NCI-H748 (cell line): ENCODE measurements at regions not wholly inside any gene's neighbourhood (a gene's known extent, or its start where the extent isn't known, plus 50 kb on each side); places are given as distances from the start of the nearest gene placed in this dataset.

ENCODE experiments used
- DNase-seq: peaks from one replicate; lab custom pipeline; 2025; ENCODE audit not compliant: unreplicated experiment; lab: John Stamatoyannopoulos, UW

DNA sequence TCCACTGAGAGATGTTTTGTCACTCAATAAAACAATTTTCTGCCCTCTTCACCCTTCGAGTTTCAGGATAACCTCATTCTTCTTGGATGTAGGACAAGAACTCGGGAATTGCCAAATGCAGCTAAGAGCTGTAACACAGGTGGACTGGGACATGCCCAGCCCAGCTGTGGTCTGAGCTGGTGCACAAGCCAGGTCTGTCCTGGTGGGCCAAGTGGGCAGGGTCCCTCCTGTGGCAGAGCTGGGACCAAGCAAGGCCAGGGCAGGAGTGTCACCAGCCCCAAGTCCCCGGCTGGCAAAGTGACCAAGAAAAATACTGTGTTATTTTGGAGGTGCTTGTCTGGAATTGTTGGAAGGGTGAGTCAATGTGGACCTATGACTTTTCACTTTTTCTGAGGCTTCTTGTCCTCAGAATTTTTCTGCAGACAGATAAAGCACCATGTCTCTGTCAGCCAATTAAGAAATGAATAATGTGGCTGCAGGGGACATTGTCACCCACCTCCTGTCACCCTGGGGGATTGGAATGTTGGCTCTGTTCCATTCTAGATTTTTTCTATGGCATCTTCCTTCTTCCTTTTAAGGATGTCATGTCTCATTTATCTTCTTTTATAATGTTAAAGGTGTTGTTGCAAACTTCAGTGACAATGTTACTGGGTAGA lies 645.2 kb upstream of the EPHA6 start:
- DNase-seq = no peak

DNA sequence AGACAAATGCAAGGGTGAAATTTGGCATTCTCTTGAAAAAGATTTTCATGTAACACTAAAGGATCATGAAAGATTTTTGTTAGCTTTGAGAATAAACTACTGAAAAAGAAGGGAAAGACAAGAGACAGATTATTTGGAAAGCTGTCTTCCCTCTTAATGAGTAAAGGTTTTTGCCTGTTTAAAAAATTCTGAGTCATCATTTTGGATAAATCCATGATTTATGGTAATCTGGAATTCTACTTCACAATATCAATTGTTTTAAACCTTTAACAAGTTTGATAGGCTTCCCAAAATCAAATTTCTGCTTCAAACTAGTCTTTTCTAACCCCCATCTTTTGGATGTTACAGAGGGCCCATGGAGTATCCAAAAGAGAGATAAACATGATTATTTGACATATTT lies 641.5 kb upstream of the EPHA6 start:
- DNase-seq = no peak

DNA sequence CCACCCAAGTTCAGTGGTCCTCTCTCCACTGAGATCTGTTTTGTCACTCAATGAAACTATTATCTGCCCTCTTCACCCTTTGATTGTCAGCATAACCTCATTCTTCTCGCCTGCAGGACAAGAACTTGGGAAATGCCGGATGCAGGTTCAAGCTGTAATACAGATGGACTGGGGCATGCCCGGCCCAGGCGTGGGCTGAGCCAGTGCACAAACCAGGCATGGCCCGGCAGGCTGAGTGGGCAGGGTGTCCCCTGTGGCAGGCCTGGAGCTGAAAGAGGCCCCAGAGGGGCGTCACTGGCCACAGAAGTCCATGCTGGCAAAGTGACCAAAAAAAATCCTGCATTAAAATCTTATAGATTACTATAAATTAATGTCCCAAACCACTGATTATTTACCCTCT lies 638.9 kb upstream of the EPHA6 start:
- DNase-seq = no peak

DNA sequence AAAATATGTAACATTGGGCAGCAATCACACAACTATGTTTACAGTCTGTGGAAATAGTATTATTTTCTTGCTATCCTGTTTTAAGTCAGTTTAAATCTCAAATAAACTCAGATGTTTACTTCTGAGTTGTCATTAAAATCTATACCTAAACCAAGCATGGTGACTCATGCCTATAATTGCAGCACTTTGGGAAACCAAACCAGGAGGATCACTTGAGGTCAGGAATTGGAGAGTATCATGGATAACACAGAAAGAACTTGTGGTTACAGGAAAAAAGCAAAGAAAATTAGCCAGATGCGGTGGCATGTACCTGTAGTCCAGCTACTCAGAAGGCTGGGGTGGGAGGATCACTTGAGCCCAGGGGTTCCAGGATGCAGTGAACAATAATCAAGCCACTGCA lies 631.6 kb upstream of the EPHA6 start:
- no peak for DNase-seq

DNA sequence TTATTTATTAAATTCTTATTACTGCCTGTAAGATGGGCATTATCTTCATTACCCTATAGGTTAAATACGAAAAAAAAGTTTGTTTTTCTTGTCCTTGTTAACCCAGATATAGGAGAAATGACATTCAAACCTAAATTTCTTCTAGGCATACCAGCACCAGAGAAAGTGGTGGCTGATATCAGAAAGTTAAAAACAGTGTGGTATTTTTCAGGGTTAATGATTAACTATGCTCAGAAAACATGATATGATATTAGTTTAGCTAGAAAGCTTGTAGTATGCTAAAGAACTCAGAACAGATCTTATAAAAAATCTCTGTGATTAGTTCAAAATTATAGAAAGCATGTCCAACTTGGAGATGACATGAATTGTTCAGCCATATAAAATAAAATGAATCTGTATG lies 630.5 kb upstream of the EPHA6 start:
- DNase-seq = no peak

DNA sequence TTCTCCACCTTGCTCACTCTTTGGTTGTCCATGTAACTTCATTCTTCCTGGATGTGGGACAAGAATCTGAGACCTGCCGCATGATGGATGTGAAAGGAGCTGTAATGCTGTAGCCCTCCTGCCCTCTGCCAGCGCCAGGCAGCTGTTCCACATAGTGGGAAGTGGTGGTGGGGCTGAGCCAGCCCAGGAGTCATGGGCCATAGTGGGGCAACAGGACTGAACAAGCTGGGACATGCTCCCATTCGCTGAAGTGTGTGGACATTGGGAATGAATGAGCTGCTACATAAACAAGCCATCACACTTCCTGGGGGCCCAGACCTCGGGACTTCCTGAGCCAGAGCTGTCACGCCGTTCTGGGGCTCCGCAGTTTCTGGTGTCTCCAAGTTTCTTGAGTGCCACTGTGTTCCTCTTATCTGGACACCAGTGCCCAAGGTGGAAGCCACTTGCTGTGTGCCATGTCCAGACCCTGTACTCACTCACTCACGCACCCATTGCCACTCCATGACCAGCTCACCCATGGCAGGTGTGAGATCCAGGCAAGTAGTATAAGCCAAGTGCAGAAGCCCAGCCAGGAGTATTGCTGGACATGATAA lies 624.3 kb upstream of the EPHA6 start:
- DNase-seq = no peak

DNA sequence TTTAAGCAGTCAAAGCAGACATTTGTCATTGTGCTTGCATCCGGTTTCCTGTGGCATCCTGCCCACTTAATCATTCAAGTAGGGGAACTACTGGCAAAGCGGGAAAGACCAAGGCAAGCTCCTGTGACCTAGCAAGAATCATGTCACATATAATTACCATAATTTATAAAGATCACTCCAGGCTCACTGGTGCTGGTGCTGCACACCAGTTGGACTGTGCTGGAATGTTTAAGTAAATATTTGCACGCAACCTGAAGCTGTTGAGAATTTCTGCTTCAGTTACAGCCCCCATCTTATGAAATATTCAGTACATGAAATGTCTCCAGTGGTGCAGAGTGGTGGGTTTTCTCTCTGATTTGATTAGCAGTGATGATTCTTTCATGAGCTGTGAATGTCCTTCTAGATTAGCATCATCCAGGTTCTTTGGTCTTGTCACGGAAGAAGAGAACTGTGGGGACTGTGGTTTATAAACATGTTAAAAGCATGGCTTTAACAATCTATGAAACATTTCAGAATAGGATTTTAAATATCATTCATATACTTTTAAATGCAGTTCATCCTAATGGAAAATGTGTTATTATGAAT lies 621.3 kb upstream of the EPHA6 start:
- peak; percentile 55 for DNase-seq

DNA sequence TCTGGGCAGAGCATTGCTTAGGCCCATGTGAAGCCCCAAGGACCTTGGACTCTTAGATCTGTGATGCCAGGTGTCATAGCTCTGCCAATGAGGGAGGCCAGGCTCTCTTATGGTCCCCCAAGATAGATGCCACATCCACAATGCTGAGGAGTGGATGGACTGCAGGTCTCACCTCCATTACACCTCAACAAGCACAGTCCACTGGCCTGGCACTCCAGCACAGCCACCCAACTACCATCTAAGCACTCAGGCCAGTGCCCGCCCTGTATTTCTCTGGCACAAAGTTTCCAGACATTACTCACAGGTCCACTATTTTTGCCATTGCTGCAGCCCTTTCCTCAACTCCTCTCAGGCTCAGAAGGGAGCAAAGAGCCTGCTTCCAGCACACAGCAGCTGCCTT lies 613.5 kb upstream of the EPHA6 start:
- DNase-seq = no peak

DNA sequence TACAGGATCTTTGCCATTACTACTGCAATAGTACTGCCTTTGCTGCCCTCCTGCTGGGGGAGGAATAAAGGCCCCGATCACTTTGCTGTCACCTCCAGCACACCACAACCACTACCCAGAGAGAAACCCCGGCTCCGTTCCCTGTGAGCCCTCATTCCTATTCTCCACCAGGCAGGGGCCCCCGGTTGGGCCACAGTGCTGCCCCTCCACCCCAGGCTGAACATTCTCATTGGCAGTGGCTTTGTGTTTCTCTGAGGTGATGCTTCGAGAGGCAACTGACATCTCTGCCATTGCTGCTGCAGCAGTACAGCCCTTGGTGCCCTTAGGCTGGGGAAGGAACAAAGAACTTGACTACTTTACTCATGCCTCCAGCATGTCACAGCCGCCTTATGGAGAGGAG lies 612.9 kb upstream of the EPHA6 start:
- DNase-seq = no peak

DNA sequence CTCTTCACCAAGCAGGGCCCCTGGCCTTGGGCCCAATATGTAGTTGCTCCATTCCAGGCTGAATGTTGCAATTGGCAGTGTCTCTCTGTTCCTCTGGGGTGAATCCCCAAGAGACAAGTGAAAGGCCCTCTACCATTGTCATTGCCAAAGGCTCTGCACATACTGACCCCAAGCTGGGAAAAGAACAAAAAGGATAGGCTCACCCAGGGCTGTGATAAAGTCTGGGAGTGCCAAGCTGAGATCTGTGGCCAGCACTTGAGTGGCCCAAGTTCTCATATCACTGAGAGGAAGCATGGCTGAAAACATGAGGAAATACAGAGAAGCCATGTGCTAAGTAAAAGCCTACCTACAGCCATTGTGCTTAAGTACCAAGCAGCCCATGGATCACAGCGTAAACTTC lies 612.2 kb upstream of the EPHA6 start:
- DNase-seq = no peak

DNA sequence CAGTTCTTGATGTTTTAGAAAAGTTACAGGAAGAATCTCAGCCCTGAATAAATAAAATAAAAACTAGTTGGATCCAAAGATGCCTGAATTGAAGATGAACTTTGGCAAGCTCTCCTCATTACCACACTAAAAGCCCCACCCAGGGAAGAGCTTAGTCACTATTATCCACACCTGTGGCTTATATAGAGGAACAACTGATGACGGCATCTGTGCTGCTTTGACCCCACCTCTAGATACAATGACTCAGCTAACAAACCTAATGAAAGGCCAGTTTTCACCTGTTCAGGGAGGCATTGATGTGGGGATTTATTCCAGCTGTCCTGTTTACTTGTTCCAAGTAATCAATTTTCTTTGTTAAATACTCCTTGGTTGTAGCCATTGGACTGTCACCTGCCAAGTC lies 604.7 kb upstream of the EPHA6 start:
- DNase-seq = peak; percentile 78

DNA sequence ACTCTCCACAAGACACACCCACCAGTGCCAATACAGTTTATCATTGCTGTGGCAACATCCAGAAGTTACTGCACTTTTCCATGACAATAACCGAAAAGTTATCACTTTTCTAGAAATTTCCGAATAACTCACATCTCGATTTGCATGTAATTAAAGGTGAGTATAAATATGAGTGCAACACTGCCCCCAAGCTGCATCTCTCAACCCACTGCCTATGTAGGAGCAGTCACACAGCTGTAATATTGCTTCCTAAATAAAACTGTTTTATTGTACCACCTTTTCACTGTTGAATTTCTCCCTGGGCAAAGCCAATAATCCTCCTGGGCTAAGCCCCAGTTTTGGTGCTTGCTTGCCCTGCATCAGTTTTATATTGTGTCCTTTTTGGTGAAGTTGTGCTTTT lies 601.0 kb upstream of the EPHA6 start:
- no peak for DNase-seq

DNA sequence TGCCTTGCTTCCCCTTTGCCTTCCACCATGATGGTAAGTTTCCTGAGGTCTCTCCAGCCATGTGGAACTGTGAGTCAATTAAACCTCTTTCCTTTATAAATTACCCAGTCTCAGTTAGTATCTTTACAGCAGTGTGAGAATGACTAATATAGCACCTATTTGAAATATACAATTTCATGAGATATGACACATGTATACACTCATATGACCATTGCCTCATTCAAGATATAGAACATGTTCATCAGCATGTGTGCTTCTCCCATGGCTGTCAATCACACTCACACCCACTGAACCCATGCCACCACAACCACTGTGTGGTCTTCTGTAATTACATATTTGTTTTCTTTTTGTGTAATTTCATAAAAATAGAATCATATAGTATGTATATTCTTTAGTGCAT lies 599.5 kb upstream of the EPHA6 start:
- no peak for DNase-seq

DNA sequence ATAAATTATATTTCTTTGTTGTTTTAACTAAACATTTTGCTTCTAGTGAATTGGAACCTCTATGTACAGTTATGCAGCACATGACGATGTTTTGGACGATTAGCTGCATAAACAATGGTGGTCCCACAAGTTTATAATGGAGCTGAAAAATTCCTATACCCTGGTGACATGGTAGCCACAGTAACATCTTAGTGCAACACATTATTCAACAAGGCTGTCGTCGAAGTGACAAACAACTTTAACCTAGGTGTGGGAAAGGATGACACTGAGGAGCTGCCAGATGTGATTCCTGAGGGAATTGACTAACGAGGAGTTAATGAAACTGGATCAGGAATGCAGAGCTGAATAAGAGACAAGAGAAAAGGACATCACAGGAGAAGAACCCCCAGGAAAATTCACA lies 588.9 kb upstream of the EPHA6 start:
- no peak for DNase-seq

DNA sequence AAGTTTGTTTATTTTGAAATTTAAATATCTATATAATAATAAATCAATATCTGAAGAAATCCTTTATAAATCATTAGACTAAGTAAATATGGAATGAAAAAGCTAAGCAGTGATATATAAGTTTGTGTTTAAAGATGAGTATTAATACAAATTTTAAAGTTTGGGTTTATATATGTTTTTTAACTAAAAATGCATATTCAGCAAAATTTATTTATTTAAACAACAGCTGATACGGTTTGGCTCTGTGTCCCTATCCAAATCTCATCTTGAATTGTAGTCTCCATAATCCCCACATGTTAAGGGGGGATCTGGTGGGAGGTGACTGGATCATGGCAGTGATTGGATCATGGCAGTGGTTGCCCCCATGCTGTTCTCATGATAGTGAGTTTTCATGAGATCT lies 580.7 kb upstream of the EPHA6 start:
- DNase-seq = no peak

DNA sequence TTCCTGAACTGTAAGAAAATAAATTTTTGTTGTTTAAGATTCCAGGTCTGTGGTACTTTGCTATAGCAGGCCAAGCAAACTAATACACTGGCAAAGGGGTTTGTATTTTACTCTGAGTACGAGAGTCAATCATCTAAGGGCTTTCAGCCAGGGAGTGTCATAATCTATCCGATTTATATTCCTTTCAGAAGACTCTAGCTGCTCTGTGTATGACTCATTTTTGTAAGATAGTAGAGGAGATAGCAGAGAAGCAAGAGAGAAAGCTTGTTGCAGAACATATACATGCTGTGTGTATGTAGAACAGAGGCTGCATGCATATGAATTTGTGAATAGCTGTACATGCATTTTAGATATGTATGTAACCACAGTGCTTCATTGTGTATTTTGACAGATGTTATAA lies 577.9 kb upstream of the EPHA6 start:
- DNase-seq = no peak

DNA sequence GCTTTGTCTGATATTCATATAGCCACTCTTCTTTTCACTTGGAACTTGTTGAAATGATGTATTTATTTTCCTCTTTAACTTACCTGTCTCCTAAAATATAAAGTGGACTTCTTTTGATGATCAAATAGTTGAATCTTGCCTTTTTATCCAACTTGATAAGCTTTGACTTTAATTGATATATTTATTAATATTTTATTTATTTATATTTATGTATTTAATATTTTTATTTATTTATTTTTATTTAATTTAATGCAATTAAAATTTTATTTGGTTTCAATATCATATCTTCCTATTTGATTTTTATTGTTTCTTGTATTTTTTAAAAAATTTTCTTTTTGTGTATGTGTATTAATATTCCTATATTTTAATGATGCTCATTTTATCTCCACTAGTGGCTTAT lies 555.1 kb upstream of the EPHA6 start:
- no peak for DNase-seq

DNA sequence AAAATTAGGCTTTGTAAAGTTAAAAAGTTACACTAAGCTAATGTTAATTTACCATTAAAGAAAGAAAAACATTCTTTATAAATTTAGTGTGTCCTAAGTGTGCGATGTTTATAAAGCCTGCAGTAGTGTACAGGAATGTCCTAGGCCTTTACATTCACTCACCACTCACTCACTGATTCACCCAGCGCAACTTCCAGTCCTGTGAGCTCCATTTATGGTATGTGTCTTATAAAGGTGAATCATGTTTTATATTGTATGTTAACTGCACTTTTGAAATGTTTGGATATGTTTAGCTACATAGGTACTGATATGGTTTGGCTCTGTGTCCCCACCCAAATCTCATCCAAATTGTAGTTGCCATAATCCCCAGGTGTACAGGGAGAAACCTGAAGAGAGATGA lies 549.7 kb upstream of the EPHA6 start:
- no peak for DNase-seq

DNA sequence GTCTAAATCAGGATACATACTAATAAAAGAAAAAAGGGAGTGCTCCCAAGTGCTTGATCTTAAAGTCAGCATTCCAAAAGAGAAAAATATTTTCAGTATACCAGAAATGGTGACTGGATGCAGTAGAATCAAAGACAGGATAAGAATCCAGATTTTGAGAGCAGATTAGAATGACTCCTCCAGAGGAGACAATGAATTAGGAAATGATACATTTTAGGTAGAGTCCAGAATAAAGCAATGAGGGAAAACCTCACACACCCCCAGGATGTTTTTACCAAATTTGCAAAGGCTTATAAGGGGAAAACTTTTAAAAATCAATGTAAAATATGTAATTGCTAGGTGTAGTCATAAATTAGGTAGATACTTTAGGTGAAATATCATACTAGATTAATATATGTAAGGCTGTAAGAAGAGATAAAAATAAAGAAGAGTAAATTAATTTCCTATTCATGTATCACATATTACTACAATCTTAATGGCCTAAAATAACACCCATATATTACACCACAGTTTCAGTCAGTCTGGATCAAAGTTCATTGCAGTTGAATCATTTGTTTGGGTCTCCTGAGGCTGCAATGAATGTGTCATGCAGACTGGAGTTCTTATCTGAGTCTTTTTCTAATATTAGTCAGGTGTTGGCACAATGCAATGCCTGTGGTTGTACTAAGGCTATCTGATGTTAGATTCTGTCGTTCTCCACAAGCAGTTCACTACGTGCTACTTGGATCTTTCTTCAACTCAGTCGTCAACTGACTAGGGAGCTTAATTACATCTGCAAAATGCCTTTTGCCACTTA lies 547.8 kb upstream of the EPHA6 start:
- DNase-seq = no peak

DNA sequence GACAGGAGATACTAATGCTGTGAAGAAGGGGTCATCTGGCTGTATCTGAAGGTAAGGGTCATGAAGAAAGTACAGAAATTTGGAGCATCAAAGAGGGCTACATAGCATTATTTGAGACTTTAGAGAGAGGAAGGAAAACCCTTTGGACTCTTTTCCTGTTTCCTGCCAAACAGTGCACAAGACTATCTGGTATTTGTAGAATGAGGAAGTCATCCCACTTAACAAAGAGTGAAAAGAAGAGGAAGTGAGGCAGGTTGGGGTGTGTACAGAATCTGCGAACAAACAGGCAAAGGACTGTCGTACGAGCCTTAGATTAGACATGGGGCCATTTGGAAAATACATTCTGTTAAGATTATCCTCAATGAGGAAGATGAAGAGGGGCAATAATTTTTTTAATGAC lies 546.8 kb upstream of the EPHA6 start:
- no peak for DNase-seq

DNA sequence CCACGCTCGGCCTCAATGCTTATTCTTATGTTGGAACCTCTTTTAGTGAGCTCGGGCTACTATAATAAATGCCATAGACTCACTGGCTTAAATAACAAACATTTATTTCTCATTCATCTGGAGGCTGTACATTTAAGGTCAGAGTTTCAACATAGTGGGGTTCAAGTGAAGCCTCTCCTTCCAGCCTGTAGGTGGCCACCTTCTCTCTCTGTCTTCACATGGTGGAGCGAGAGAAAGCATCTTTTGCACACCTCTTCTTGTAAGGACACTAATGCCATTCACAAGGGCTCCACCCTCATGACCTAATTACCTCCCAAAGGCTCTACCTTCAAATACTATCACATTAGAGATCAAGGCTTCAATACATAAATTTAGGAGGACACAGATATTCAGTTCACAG lies 520.3 kb upstream of the EPHA6 start:
- no peak for DNase-seq

DNA sequence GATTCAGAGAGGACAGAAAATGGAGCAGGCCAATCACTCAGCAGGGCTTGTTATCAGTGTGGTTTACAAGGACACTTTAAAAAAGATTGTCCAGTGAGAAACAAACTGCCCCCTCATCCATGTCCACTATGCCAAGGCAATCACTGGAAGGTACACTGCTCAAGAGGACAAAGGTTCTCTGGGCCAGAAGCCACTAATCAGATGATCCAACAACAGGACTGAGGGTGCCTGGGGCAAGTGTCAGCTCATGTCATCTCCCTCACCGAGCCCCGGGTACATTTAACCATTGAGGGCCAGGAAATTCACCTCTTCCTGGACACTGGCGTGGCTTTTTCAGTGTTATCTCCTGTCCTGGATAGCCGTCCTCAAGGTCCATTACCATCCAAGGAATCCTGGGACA lies 513.7 kb upstream of the EPHA6 start:
- no peak for DNase-seq
